Endothelial cell of umbilical vein (primary cell): ENCODE measurements at regions not wholly inside any gene's neighbourhood (a gene's known extent, or its start where the extent isn't known, plus 50 kb on each side); places are given as distances from the start of the nearest gene placed in this dataset.

Experiments
- BruUV-seq: library from RNA; stranded (reverse); fragments of 400-500 nt; replicated peaks from 2 replicates; lab custom pipeline; 2021; lab: Mats Ljungman, UMichigan
- CTCF ChIA-PET: fragments of 300-600, 350-600 bp; sonication (Branson Sonifier 250); formaldehyde crosslinking; loops from one replicate; lab custom pipeline; 2021; ENCODE audit warnings: antibody characterized with exemption, inconsistent platforms; lab: Charles Lee
- POLR2A ChIA-PET: fragments of 300-600, 350-600 bp; sonication (Branson Sonifier 250); formaldehyde crosslinking; loops from one replicate; lab custom pipeline; 2021; ENCODE audit warnings: antibody characterized with exemption, inconsistent platforms; lab: Charles Lee
- DNase-seq: peaks from one replicate; pipeline ENCODE4 v3.0.0-alpha.2; 2011; ENCODE audit warnings: low read depth, low spot score
- FAIRE-seq: peaks from 2 replicates; lab custom pipeline; 2011; peaks lifted over from hg19 to GRCh38; lab: Jason Lieb, UNC
- H2AFZ ChIP-seq: 2 replicates; pipeline ENCODE4 v1.6.0; 2012; ENCODE audit warnings: low read depth, low read length, control low read depth, inconsistent platforms
- H3K27ac ChIP-seq: 2 replicates; pipeline ENCODE4 v1.5.1; 2011; ENCODE audit warnings: low read depth, mild to moderate bottlenecking, control low read depth, low read length, moderate library complexity; ENCODE audit not compliant: insufficient read depth
- H3K27me3 ChIP-seq, 2 experiments: 2 replicates each; pipeline versions ENCODE4 v1.6.0 to v1.6.1; 2011; ENCODE audit warnings: low read length in 2 of 2, mixed read lengths in 1 of 2; ENCODE audit not compliant: control insufficient read depth in 2 of 2, insufficient read depth in 2 of 2
- H3K36me3 ChIP-seq, 2 experiments: 2 replicates in 1 of 2; 3 replicates in 1 of 2; pipeline ENCODE4 v1.5.1; 2011; ENCODE audit warnings: low read length in 2 of 2, mild to moderate bottlenecking in 1 of 2, moderate library complexity in 1 of 2; ENCODE audit not compliant: control insufficient read depth in 2 of 2, insufficient read depth in 2 of 2; ENCODE audit errors: extremely low read depth in 1 of 2
- H3K4me1 ChIP-seq: 3 replicates; pipeline ENCODE4 v1.5.1; 2011; ENCODE audit warnings: mild to moderate bottlenecking, low read length; ENCODE audit not compliant: control insufficient read depth, insufficient read depth; ENCODE audit errors: extremely low read depth
- H3K4me2 ChIP-seq: 2 replicates; pipeline ENCODE4 v1.6.1; 2011; ENCODE audit warnings: low read length, control low read depth, mixed read lengths; ENCODE audit not compliant: insufficient read depth
- H3K4me3 ChIP-seq, 3 experiments: fragments of 200-600 bp in 1 of 3; sonication (generic), shearing (Covaris generic) in 1 of 3; replicated peaks in 1 of 3; 2 replicates each; pipeline ENCODE4 v1.5.1; 2011 to 2016; ENCODE audit warnings: control low read depth in 3 of 3, low read length in 3 of 3, mild to moderate bottlenecking in 2 of 3, inconsistent platforms in 1 of 3, low read depth in 1 of 3, moderate library complexity in 1 of 3; ENCODE audit not compliant: insufficient read depth in 1 of 3
- H3K79me2 ChIP-seq: 2 replicates; pipeline ENCODE4 v1.6.0; 2012; ENCODE audit warnings: low read length, inconsistent platforms; ENCODE audit not compliant: control insufficient read depth, insufficient read depth
- H3K9ac ChIP-seq: replicated peaks from 2 replicates; pipeline ENCODE3; 2011; ENCODE audit warnings: low read length, control low read depth; ENCODE audit not compliant: insufficient read depth; ENCODE audit errors: extremely low read depth
- H3K9me1 ChIP-seq: replicated peaks from 3 replicates; pipeline ENCODE4 v1.6.0; 2011; ENCODE audit warnings: mild to moderate bottlenecking, low read length; ENCODE audit not compliant: control insufficient read depth, insufficient read depth; ENCODE audit errors: extremely low read depth
- H3K9me3 ChIP-seq: replicated peaks from 2 replicates; pipeline ENCODE4 v1.5.1; 2012; ENCODE audit warnings: low read length, inconsistent platforms; ENCODE audit not compliant: control insufficient read depth, insufficient read depth
- H4K20me1 ChIP-seq: replicated peaks from 2 replicates; pipeline ENCODE3; 2011; ENCODE audit warnings: mild to moderate bottlenecking, low read length; ENCODE audit not compliant: control insufficient read depth, insufficient read depth; ENCODE audit errors: extremely low read depth
- EZH2 ChIP-seq: IDR thresholded peaks from 2 replicates; pipeline ENCODE4 v1.6.1; 2012; ENCODE audit warnings: borderline replicate concordance, low read depth, mild to moderate bottlenecking, moderate library complexity, low read length, inconsistent platforms; ENCODE audit not compliant: severe bottlenecking
- FOS ChIP-seq: IDR thresholded peaks from 2 replicates; pipeline ENCODE4 v1.6.1; 2011; ENCODE audit warnings: mild to moderate bottlenecking, low read length, moderate library complexity, borderline replicate concordance; ENCODE audit not compliant: insufficient read depth
- GATA2 ChIP-seq: IDR thresholded peaks from 2 replicates; pipeline ENCODE4 v1.7.0; 2011; ENCODE audit warnings: low read depth, mild to moderate bottlenecking, moderate library complexity, mixed read lengths, low read length; ENCODE audit not compliant: insufficient read length, insufficient read depth
- JUN ChIP-seq: IDR thresholded peaks from 2 replicates; pipeline ENCODE4 v1.6.1; 2011; ENCODE audit warnings: borderline replicate concordance, low read depth; ENCODE audit not compliant: insufficient read length, insufficient read depth
- MAX ChIP-seq: IDR thresholded peaks from 2 replicates; pipeline ENCODE4 v1.6.1; 2011; ENCODE audit not compliant: insufficient read depth, insufficient read length
- MYC ChIP-seq: IDR thresholded peaks from one replicate; pipeline ENCODE4 v1.6.1; 2011; ENCODE audit warnings: mild to moderate bottlenecking, low read depth, low read length
- POLR2A ChIP-seq: IDR thresholded peaks from 2 replicates; pipeline ENCODE4 v1.6.1; 2012; ENCODE audit warnings: low read depth, mild to moderate bottlenecking, control low read depth, low read length
- POLR2AphosphoS5 ChIP-seq: IDR thresholded peaks from 2 replicates; pipeline ENCODE4 v1.6.1; 2012; ENCODE audit warnings: low read depth, mild to moderate bottlenecking, control low read depth, low read length, moderate library complexity; ENCODE audit not compliant: insufficient read depth
- dilution Hi-C: fragments of 300-500 bp; cut with MboI; formaldehyde crosslinking; loops from one replicate; pipeline ENCODE4 v1.15.0; 2019; ENCODE audit warnings: low sequenced_read_pairs; ENCODE audit not compliant: extremely low pct_ligation_motif_present
- intact Hi-C: fragments of 100-400 bp; cut with micrococcal nuclease; formaldehyde crosslinking; loops from one replicate; pipeline ENCODE4 v1.10.0; 2022
- TF ChIP-seq, protein P1 (sequence below), 2 donors: IDR thresholded peaks; 1 replicate in 1 of 2; 2 replicates in 1 of 2; pipeline ENCODE4 v1.5.1; 2011; ENCODE audit warnings: low read length in 2 of 2, mild to moderate bottlenecking in 2 of 2, moderate library complexity in 2 of 2, control low read depth in 1 of 2, inconsistent platforms in 1 of 2, low read depth in 1 of 2; ENCODE audit not compliant: insufficient read depth in 1 of 2; ENCODE audit errors: extremely low read depth in 1 of 2

DNA sequence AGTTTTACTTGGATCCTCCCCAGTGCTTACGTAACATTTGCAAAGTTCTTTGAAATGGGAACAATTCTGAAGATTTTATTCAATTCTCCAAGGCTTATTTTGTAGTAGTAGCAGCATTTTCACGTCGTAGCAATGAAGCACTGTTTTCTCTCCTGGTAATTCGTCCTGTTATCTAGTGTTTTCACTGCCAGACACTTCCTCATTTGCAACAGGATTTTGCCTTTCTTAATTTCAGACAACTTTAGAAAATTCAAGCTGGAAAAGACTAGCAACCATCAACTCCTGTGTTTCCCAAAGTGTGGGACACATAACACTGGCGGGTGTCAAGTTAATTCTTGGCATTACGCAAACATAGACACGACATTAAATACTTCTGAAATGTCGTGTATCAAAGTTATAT, 131.6 kb downstream of the CHD9NB start:
- no peaks in the 10 kb centered on the region for H3K9me3 ChIP-seq
- H3K27me3 ChIP-seq, result no peaks in the 10 kb centered on the region
- intact Hi-C loops (no loop called here), dilution Hi-C loops (no loop called here)
- no peaks in the 10 kb centered on the region for H3K4me1 ChIP-seq
- H3K9me1 ChIP-seq, result no peaks in the 10 kb centered on the region
- CTCF ChIA-PET, result no interaction called here
- H3K9ac ChIP-seq, result no peak overlapping the region
- H2AFZ ChIP-seq, result no peak overlapping the region
- no peaks in the 10 kb centered on the region for H4K20me1 ChIP-seq
- H3K27ac ChIP-seq, result no peak overlapping the region
- no peak overlapping the region for H3K4me3 ChIP-seq
- no peak for DNase-seq
- no peak overlapping the region for H3K4me2 ChIP-seq
- FAIRE-seq, result no peak
- POLR2A ChIA-PET, result no interaction called here
- TF ChIP-seq EZH2 (no peak), POLR2AphosphoS5 (no peak)
- no TSS peak for BruUV-seq
- no peaks in the 10 kb centered on the region for H3K79me2 ChIP-seq
- H3K36me3 ChIP-seq, result no peaks in the 10 kb centered on the region

DNA sequence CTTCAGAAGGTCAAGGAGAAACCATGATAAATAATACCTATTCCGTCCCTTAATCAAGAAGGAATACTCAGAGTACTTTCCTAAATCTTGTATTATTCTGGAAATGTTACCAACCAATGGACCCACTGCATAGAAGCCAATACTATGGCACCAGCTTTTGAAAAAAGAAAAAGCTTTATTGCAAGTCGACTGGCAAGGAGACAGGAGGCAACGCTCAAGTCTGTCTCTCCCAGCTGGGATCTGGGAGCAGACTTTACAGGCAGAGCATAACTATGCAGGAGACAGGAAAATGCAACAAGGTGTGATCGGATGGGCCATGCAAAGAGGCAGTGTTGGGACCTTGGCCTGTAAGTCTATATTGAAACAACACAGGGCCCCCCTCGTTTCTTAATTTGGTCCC, 132.4 kb downstream of the CHD9NB start:
- TF ChIP-seq MAX (no peak), EZH2 (no peak), FOS (no peak), GATA2 (no peak), POLR2AphosphoS5 (no peak), POLR2A (no peak), MYC (no peak), JUN (no peak)
- TF ChIP-seq, protein P1, sequence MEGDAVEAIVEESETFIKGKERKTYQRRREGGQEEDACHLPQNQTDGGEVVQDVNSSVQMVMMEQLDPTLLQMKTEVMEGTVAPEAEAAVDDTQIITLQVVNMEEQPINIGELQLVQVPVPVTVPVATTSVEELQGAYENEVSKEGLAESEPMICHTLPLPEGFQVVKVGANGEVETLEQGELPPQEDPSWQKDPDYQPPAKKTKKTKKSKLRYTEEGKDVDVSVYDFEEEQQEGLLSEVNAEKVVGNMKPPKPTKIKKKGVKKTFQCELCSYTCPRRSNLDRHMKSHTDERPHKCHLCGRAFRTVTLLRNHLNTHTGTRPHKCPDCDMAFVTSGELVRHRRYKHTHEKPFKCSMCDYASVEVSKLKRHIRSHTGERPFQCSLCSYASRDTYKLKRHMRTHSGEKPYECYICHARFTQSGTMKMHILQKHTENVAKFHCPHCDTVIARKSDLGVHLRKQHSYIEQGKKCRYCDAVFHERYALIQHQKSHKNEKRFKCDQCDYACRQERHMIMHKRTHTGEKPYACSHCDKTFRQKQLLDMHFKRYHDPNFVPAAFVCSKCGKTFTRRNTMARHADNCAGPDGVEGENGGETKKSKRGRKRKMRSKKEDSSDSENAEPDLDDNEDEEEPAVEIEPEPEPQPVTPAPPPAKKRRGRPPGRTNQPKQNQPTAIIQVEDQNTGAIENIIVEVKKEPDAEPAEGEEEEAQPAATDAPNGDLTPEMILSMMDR (IDR thresholded peaks at IDR 0.05; ENCODE audit: extremely low read depth in 1 of 2, insufficient read depth in 1 of 2, low read depth in 1 of 2, low read length in 2 of 2), result no peak
- dilution Hi-C loops, result no loop called here
- intact Hi-C loops, result no loop called here
- H3K9me3 ChIP-seq, result no peaks in the 10 kb centered on the region
- CTCF ChIA-PET, result no interaction called here
- H3K4me2 ChIP-seq, result no peak overlapping the region
- BruUV-seq, result no TSS peak
- no peak for DNase-seq
- H2AFZ ChIP-seq, result no peak overlapping the region
- no peaks in the 10 kb centered on the region for H3K27me3 ChIP-seq
- no peaks in the 10 kb centered on the region for H3K4me1 ChIP-seq
- no peaks in the 10 kb centered on the region for H4K20me1 ChIP-seq
- no peak overlapping the region for H3K27ac ChIP-seq
- H3K9me1 ChIP-seq, result no peaks in the 10 kb centered on the region
- no peak overlapping the region for H3K4me3 ChIP-seq
- H3K9ac ChIP-seq, result no peak overlapping the region
- H3K79me2 ChIP-seq, result no peaks in the 10 kb centered on the region
- no peak for FAIRE-seq
- POLR2A ChIA-PET, result no interaction called here
- H3K36me3 ChIP-seq, result no peaks in the 10 kb centered on the region
